CD14-positive monocyte (primary cell): ENCODE measurements at regions not wholly inside any gene's neighbourhood (a gene's known extent, or its start where the extent isn't known, plus 50 kb on each side); places are given as distances from the start of the nearest gene placed in this dataset.

Source experiments
- DNase-seq, 3 donors: peaks; one replicate each; pipeline ENCODE4 v3.0.0-alpha.2; 2011 to 2022
- H2AFZ ChIP-seq: 2 replicates; pipeline ENCODE4 v1.6.0; 2012; ENCODE audit warnings: mild to moderate bottlenecking, low read depth, low read length, inconsistent platforms; ENCODE audit not compliant: insufficient read depth, poor library complexity, severe bottlenecking
- H3K27ac ChIP-seq, 2 donors: 1 replicate in 1 of 2; 2 replicates in 1 of 2; pipeline ENCODE4 v1.5.1; 2012 to 2013; ENCODE audit warnings: low read length in 2 of 2, control low read depth in 1 of 2, inconsistent platforms in 1 of 2, low read depth in 1 of 2, mild to moderate bottlenecking in 1 of 2
- H3K27me3 ChIP-seq, 2 donors: one replicate each; pipeline versions ENCODE4 v1.6.0 to v1.6.1; 2011 to 2013; ENCODE audit warnings: low read length in 2 of 2; ENCODE audit not compliant: control insufficient read depth in 2 of 2, insufficient read depth in 2 of 2
- H3K36me3 ChIP-seq, 2 donors: replicated peaks in 1 of 2; 1 replicate in 1 of 2; 2 replicates in 1 of 2; pipeline versions ENCODE4 v1.5.1 to v1.6.1; 2012 to 2013; ENCODE audit warnings: low read length in 2 of 2, control low read depth in 1 of 2, inconsistent platforms in 1 of 2, mild to moderate bottlenecking in 1 of 2; ENCODE audit not compliant: insufficient read depth in 2 of 2, control insufficient read depth in 1 of 2
- H3K4me1 ChIP-seq, 2 donors: 1 replicate in 1 of 2; 2 replicates in 1 of 2; pipeline versions ENCODE4 v1.5.1 to v1.6.1; 2012 to 2013; ENCODE audit warnings: low read length in 2 of 2, control low read depth in 1 of 2, inconsistent platforms in 1 of 2, mild to moderate bottlenecking in 1 of 2, moderate library complexity in 1 of 2; ENCODE audit not compliant: insufficient read depth in 2 of 2, control insufficient read depth in 1 of 2
- H3K4me2 ChIP-seq: replicated peaks from 2 replicates; pipeline ENCODE3; 2012; ENCODE audit warnings: low read length, moderate library complexity, mild to moderate bottlenecking; ENCODE audit not compliant: poor library complexity, severe bottlenecking; ENCODE audit errors: extremely low read depth
- H3K4me3 ChIP-seq, 3 experiments: fragments of 200-600 bp in 1 of 3; sonication (generic) in 1 of 3; replicated peaks in 1 of 3; 1 replicate in 2 of 3; 2 replicates in 1 of 3; pipeline ENCODE4 v1.5.1; 2011 to 2013; ENCODE audit warnings: low read length in 3 of 3, mild to moderate bottlenecking in 3 of 3, control low read depth in 2 of 3, low read depth in 2 of 3, inconsistent platforms in 1 of 3, moderate library complexity in 1 of 3
- H3K79me2 ChIP-seq: 2 replicates; pipeline ENCODE4 v1.6.0; 2012; ENCODE audit warnings: mild to moderate bottlenecking, control low read depth, inconsistent platforms, low read length, moderate library complexity; ENCODE audit not compliant: insufficient read depth
- H3K9ac ChIP-seq: 2 replicates; pipeline ENCODE4 v1.6.0; 2017; ENCODE audit warnings: low read length, mild to moderate bottlenecking; ENCODE audit not compliant: insufficient read depth, poor library complexity, severe bottlenecking
- H3K9me3 ChIP-seq, 2 donors: replicated peaks in 1 of 2; 1 replicate in 1 of 2; 2 replicates in 1 of 2; pipeline versions ENCODE4 v1.5.1 to v1.6.1; 2012 to 2013; ENCODE audit warnings: low read length in 2 of 2, control low read depth in 1 of 2; ENCODE audit not compliant: control insufficient read depth in 1 of 2, insufficient read depth in 1 of 2
- H4K20me1 ChIP-seq: 2 replicates; pipeline ENCODE4 v1.6.0; 2012; ENCODE audit warnings: mild to moderate bottlenecking, low read length, control low read depth, moderate library complexity; ENCODE audit not compliant: insufficient read depth
- H3K27ac Mint-ChIP-seq, 7 donors: one replicate each; pipeline ENCODE4 v1.8.0; 2020; ENCODE audit warnings: mild to moderate bottlenecking in 7 of 7, mixed read lengths in 7 of 7, moderate library complexity in 6 of 7, inconsistent platforms in 2 of 7
- H3K27me3 Mint-ChIP-seq, 3 donors: one replicate each; pipeline ENCODE4 v1.8.0; 2021 to 2022; ENCODE audit warnings: low read depth in 3 of 3, mild to moderate bottlenecking in 3 of 3, mixed read lengths in 3 of 3, moderate library complexity in 3 of 3, inconsistent platforms in 1 of 3
- H3K36me3 Mint-ChIP-seq, 2 donors: one replicate each; pipeline ENCODE4 v1.8.0; 2020; ENCODE audit warnings: mixed read lengths in 2 of 2, inconsistent platforms in 1 of 2, mild to moderate bottlenecking in 1 of 2
- H3K4me1 Mint-ChIP-seq: one replicate; pipeline ENCODE4 v1.8.0; 2020; ENCODE audit warnings: mild to moderate bottlenecking, mixed read lengths
- H3K4me3 Mint-ChIP-seq, 2 donors: one replicate each; pipeline ENCODE4 v1.8.0; 2020; ENCODE audit warnings: mild to moderate bottlenecking in 2 of 2, mixed read lengths in 2 of 2, moderate library complexity in 1 of 2
- H3K9me3 Mint-ChIP-seq, 7 donors: one replicate each; pipeline ENCODE4 v1.8.0; 2020 to 2022; ENCODE audit warnings: mixed read lengths in 7 of 7, mild to moderate bottlenecking in 6 of 7, moderate library complexity in 6 of 7, inconsistent platforms in 2 of 7
- CTCF ChIP-seq: fragments of 200-600 bp; IDR thresholded peaks from one replicate; pipeline ENCODE4 v1.8.0; 2022; ENCODE audit warnings: antibody characterized with exemption, mild to moderate bottlenecking
- WGBS: methylation state at CpG from one replicate; pipeline ENCODE4 v1.1.5; 2013; ENCODE audit warnings: missing lambda C conversion rate; ENCODE audit not compliant: insufficient coverage; 5-methylcytosine and 5-hydroxymethylcytosine counted together
- intact Hi-C, 2 donors: fragments of 100-400 bp; cut with micrococcal nuclease; formaldehyde crosslinking; loops; one replicate each; pipeline versions ENCODE4 v1.15.0 to v1.15.1; 2023

DNA sequence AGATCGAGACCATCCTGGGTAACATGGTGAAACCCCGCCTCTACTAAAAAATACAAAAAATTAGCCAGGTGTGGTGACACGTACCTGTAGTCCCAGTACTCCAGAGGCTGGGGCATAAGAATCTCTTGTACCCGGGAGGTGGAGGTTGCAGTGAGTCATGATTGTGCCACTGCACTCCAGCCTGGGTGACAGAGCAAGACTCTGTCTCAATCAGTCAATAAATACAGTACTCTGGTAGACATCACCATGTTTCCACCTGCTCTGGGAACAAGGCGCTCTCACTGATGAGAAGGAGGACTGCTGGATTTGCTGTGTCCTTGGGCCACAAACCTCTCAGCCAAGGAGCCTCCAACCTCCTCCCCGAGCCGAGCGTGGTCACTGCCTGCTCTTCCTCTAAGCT is 154.2 kb upstream of the ZNF236 start:
- TF ChIP-seq CTCF = no peak
- H3K36me3 ChIP-seq = no peaks in the 10 kb centered on the region
- no peak overlapping the region for H2AFZ ChIP-seq
- no peaks in the 10 kb centered on the region for H3K9me3 ChIP-seq
- Mint-ChIP-seq H3K9me3 (peaks cover 0 to 7% (median 2%) of the 10 kb centered on the region in 7 donors), H3K27ac (no peak overlapping the region), H3K27me3 (peaks cover 4 to 11% (median 6%) of the 10 kb centered on the region in 3 donors), H3K4me1 (peaks cover 3% of the 10 kb centered on the region), H3K36me3 (no peaks in the 10 kb centered on the region), H3K4me3 (no peak overlapping the region)
- no peaks in the 10 kb centered on the region for H3K27me3 ChIP-seq
- H3K4me2 ChIP-seq = no peak overlapping the region
- H3K4me1 ChIP-seq = no peaks in the 10 kb centered on the region
- no peak for DNase-seq
- H3K9ac ChIP-seq = no peak overlapping the region
- H4K20me1 ChIP-seq = no peaks in the 10 kb centered on the region
- intact Hi-C loops = no loop called here
- no peak overlapping the region for H3K27ac ChIP-seq
- no peaks in the 10 kb centered on the region for H3K79me2 ChIP-seq
- 80% methylated on average over 1 of the region's 8 CpGs for WGBS
- no peak overlapping the region for H3K4me3 ChIP-seq

GRCh38 chr18:76667603-76668002 is 154.8 kb upstream of the ZNF236 start:
- Histone ChIP-seq H3K9me3 (no peaks in the 10 kb centered on the region), H3K4me3 (no peak overlapping the region), H2AFZ (no peak overlapping the region), H4K20me1 (no peaks in the 10 kb centered on the region), H3K4me2 (no peak overlapping the region), H3K9ac (no peak overlapping the region), H3K27me3 (no peaks in the 10 kb centered on the region), H3K79me2 (no peaks in the 10 kb centered on the region), H3K27ac (no peak overlapping the region), H3K4me1 (no peaks in the 10 kb centered on the region), H3K36me3 (no peaks in the 10 kb centered on the region)
- intact Hi-C loops = no loop called here
- H3K27me3 Mint-ChIP-seq = peaks cover 4 to 11% (median 6%) of the 10 kb centered on the region in 3 donors
- no peak for DNase-seq
- TF ChIP-seq CTCF = no peak
- WGBS = 88% methylated on average over 8 of the region's 12 CpGs
- H3K4me3 Mint-ChIP-seq = no peak overlapping the region
- peaks cover 3% of the 10 kb centered on the region for H3K4me1 Mint-ChIP-seq
- H3K27ac Mint-ChIP-seq = no peak overlapping the region
- peaks cover 0 to 7% (median 2%) of the 10 kb centered on the region in 7 donors for H3K9me3 Mint-ChIP-seq
- no peaks in the 10 kb centered on the region for H3K36me3 Mint-ChIP-seq
